GM12878 (cell line): ENCODE measurements at regions not wholly inside any gene's neighbourhood (a gene's known extent, or its start where the extent isn't known, plus 50 kb on each side); places are given as distances from the start of the nearest gene placed in this dataset.

Experiments
- ATAC-seq: fragments of 200-7000 bp; cut with Tn5 transposase; 3 replicates; pipeline ENCODE4 v1.9.1; 2020; ENCODE audit warnings: mild to moderate bottlenecking, moderate library complexity
- BruUV-seq: library from RNA; stranded (reverse); fragments of 400-500 nt; replicated peaks from 2 replicates; lab custom pipeline; 2021; lab: Mats Ljungman, UMichigan
- CTCF ChIA-PET: fragments of 300-600 bp; sonication (Branson Sonifier 250); formaldehyde crosslinking; extraction: SDS; loops from one replicate; lab custom pipeline; 2021; ENCODE audit warnings: inconsistent platforms; lab: Yijun Ruan, JAX
- POLR2A ChIA-PET: fragments of 350-600 bp; formaldehyde crosslinking; extraction: SDS; loops from one replicate; lab custom pipeline; 2021; ENCODE audit warnings: inconsistent platforms; lab: Charles Lee
- RAD21 ChIA-PET: fragments of 300-600 bp; sonication (Branson Sonifier 250); formaldehyde crosslinking; loops from one replicate; lab custom pipeline; 2023; ENCODE audit warnings: antibody characterized with exemption; ENCODE audit not compliant: unreplicated experiment; lab: Charles Lee
- SMC1A ChIA-PET: fragments of 300-600 bp; sonication (Branson Sonifier 250); formaldehyde crosslinking; loops from one replicate; lab custom pipeline; 2023; ENCODE audit not compliant: unreplicated experiment, uncharacterized antibody; lab: Charles Lee
- DNase-seq: peaks from one replicate; pipeline ENCODE4 v3.0.0-alpha.2; 2011; ENCODE audit warnings: low read depth, low spot score
- FAIRE-seq: peaks from 3 replicates; lab custom pipeline; 2011; peaks lifted over from hg19 to GRCh38; lab: Jason Lieb, UNC
- H2AFZ ChIP-seq: 2 replicates; pipeline ENCODE4 v1.6.0; 2011; ENCODE audit warnings: low read depth, low read length, control low read depth; ENCODE audit not compliant: control insufficient read depth
- H3K27ac ChIP-seq: 2 replicates; pipeline ENCODE4 v1.5.1; 2011; ENCODE audit warnings: control low read depth; ENCODE audit not compliant: control insufficient read depth, insufficient read depth
- H3K27me3 ChIP-seq, 2 experiments: replicated peaks in 1 of 2; 2 replicates each; pipeline versions ENCODE4 v1.6.0 to v1.6.1; 2011; ENCODE audit warnings: low read length in 1 of 2; ENCODE audit not compliant: control insufficient read depth in 2 of 2, insufficient read depth in 2 of 2
- H3K36me3 ChIP-seq, 2 experiments: 2 replicates each; pipeline ENCODE4 v1.5.1; 2011; ENCODE audit warnings: low read length in 1 of 2; ENCODE audit not compliant: control insufficient read depth in 2 of 2, insufficient read depth in 2 of 2
- H3K4me1 ChIP-seq: 2 replicates; pipeline ENCODE4 v1.6.1; 2011; ENCODE audit warnings: mild to moderate bottlenecking, low read length, moderate library complexity, mixed read lengths; ENCODE audit not compliant: control insufficient read depth, insufficient read depth
- H3K4me2 ChIP-seq: 2 replicates; pipeline ENCODE4 v1.6.0; 2011; ENCODE audit warnings: control low read depth; ENCODE audit not compliant: control insufficient read depth, insufficient read depth
- H3K4me3 ChIP-seq: fragments of 200-600 bp; sonication (generic); 2 replicates; pipeline ENCODE4 v1.5.1; 2016
- H3K79me2 ChIP-seq: 2 replicates; pipeline ENCODE4 v1.6.0; 2011; ENCODE audit warnings: low read length; ENCODE audit not compliant: control insufficient read depth, insufficient read depth
- H3K9ac ChIP-seq: 2 replicates; pipeline ENCODE4 v1.8.0; 2011; ENCODE audit warnings: low read length, control low read depth, mixed read lengths; ENCODE audit not compliant: control insufficient read depth, insufficient read depth
- H3K9me3 ChIP-seq: replicated peaks from 3 replicates; pipeline ENCODE4 v1.5.1; 2011; ENCODE audit warnings: mild to moderate bottlenecking, low read length; ENCODE audit not compliant: control insufficient read depth, insufficient read depth
- H4K20me1 ChIP-seq: 2 replicates; pipeline ENCODE4 v1.6.0; 2011; ENCODE audit not compliant: control insufficient read depth, insufficient read depth
- CBX3 ChIP-seq: fragments of 200-600 bp; sonication (generic); IDR thresholded peaks from 2 replicates; pipeline ENCODE4 v1.6.1; 2016; ENCODE audit warnings: low read depth, borderline replicate concordance
- POLR2AphosphoS5 ChIP-seq: IDR thresholded peaks from 2 replicates; pipeline ENCODE4 v1.6.1; 2011; ENCODE audit warnings: mild to moderate bottlenecking, low read length, inconsistent platforms
- POU2F2 ChIP-seq: IDR thresholded peaks from 3 replicates; pipeline ENCODE4 v1.6.1; 2011; ENCODE audit warnings: low read depth, mild to moderate bottlenecking, low read length, borderline replicate concordance
- TARDBP ChIP-seq: IDR thresholded peaks from 2 replicates; pipeline ENCODE4 v1.6.1; 2016; ENCODE audit warnings: borderline replicate concordance
- WGBS: methylation state at CpG from one replicate; pipeline ENCODE4 v1.1.6; 2016; ENCODE audit warnings: low lambda C conversion rate; ENCODE audit not compliant: insufficient replicate concordance, insufficient coverage; ENCODE audit errors: missing lambda C conversion rate; 5-methylcytosine and 5-hydroxymethylcytosine counted together
- in situ Hi-C: fragments of 300-500 bp; cut with MboI; formaldehyde crosslinking; loops from 9 replicates; pipeline ENCODE4 v1.14.3; 2018; ENCODE audit warnings: mixed read lengths
- intact Hi-C: fragments of 100-400 bp; cut with micrococcal nuclease; formaldehyde crosslinking; loops from one replicate; pipeline ENCODE4 v1.14.2; 2022; ENCODE audit not compliant: unreplicated experiment
- TF ChIP-seq, protein P1 (sequence below): IDR thresholded peaks from 2 replicates; pipeline ENCODE4 v1.6.1; 2012; ENCODE audit warnings: low read depth, low read length, improper control_type of control experiment
- TF ChIP-seq, protein P2 (sequence below): IDR thresholded peaks from 2 replicates; pipeline ENCODE4 v1.6.1; 2012; ENCODE audit warnings: mild to moderate bottlenecking, low read depth, low read length

DNA sequence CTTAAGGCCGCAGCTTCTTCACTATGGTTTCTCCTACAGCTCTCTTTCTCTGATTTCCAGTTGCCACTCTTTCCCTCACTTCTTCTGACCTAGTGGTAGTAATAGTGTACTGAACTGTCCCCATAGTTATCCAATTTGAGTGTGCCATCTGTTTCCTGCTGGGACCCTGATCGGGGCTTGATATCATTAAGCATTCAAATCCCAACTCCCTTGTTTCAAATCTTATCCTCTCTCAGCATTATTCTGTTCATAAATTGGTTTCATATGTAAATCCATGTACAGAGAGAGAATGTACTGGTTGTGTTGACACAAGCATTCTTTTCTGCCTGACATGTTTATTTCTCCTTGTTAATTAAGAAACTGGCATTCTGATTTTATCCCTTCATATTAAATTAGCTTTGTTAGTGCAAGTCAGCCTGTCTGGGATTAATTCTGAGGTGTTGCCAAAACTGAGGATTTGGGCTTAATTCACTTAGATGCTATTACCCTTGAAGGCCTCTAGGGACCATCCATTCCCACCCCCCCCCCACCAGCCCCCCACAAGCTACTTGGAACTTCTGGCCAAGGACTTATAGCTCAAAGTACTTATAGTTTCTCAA is 84.6 kb upstream of the PROKR2 start:
- 12% methylated on average over 2 of the region's 2 CpGs for WGBS
- SMC1A ChIA-PET: interaction anchor here (0.6 to 3.0 kb wide), 5 partner anchors 10 to 443 kb away, joined by 3 to 10 read pairs (median 3); no protein-coding TSS in a partner anchor
- H2AFZ ChIP-seq: no peak overlapping the region
- no peaks in the 10 kb centered on the region for H3K4me1 ChIP-seq
- H3K4me3 ChIP-seq: no peak overlapping the region
- DNase-seq (no peak), ATAC-seq (no peak), FAIRE-seq (no peak)
- BruUV-seq: no TSS peak
- H3K4me2 ChIP-seq: no peak overlapping the region
- in situ Hi-C loops (no loop called here), intact Hi-C loops (no loop called here)
- H3K79me2 ChIP-seq: no peaks in the 10 kb centered on the region
- H3K27ac ChIP-seq: no peak overlapping the region
- TF ChIP-seq POU2F2 (no peak), CBX3 (no peak), POLR2AphosphoS5 (no peak)
- TF ChIP-seq, protein P1, sequence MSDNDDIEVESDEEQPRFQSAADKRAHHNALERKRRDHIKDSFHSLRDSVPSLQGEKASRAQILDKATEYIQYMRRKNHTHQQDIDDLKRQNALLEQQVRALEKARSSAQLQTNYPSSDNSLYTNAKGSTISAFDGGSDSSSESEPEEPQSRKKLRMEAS: no peak
- TF ChIP-seq, all 136 proteins: peak for 0
- POLR2A ChIA-PET: no interaction called here
- Histone ChIP-seq H3K27me3 (no peaks in the 10 kb centered on the region), H3K36me3 (no peaks in the 10 kb centered on the region), H3K9ac (no peak overlapping the region), H3K9me3 (no peaks in the 10 kb centered on the region; the same call in 2 of the 3 replicates), H4K20me1 (no peaks in the 10 kb centered on the region)
- RAD21 ChIA-PET: no interaction called here
- CTCF ChIA-PET: interaction anchor here (1.3 to 4.4 kb wide), 4 partner anchors 9 to 222 kb away, joined by 3 to 44 read pairs (median 6); no protein-coding TSS in a partner anchor

DNA sequence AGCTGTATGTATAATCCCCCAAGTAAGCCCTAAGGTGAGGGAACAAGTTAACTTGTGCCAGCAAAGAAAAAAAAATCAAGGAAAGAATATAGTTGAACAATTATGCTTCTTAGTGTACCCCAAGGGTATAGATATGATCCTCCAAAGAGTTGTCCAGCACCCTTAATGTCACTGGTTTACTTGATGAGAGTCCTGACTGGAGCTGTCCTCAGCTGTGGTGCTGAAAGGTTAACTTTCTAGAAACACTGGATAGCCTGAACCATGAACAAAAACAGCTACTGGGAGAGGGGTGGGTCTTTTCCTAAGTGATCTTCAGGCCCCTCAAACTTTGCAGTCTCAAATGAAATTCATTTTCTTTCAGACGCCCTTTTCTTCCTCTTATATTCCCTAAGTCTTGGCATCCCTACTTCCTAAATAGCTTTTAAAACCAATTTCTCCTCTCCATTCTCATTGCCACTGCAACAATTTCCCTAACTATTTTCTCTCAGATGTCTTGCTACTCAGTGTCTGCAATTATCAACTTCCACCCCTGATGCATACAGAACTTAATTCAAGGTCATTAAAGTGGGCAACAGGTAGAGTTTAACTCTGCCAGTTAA is 83.5 kb upstream of the PROKR2 start:
- H3K9ac ChIP-seq: no peak overlapping the region
- ChIA-PET POLR2A (no interaction called here), CTCF (interaction anchor here (1.6 to 4.4 kb wide), 2 partner anchors 10 to 47 kb away, joined by 6 to 44 read pairs; no protein-coding TSS in a partner anchor), SMC1A (interaction anchor here (0.7 to 3.0 kb wide), 5 partner anchors 10 to 615 kb away, joined by 3 to 10 read pairs (median 4); no protein-coding TSS in a partner anchor), RAD21 (no interaction called here)
- ATAC-seq (no peak), DNase-seq (no peak), FAIRE-seq (no peak)
- H4K20me1 ChIP-seq: no peaks in the 10 kb centered on the region
- 0% methylated on average over 1 of the region's 1 CpG for WGBS
- no peaks in the 10 kb centered on the region for H3K79me2 ChIP-seq
- no peak overlapping the region for H3K4me3 ChIP-seq
- H3K27ac ChIP-seq: no peak overlapping the region
- no peaks in the 10 kb centered on the region for H3K27me3 ChIP-seq
- no peak overlapping the region for H2AFZ ChIP-seq
- H3K4me1 ChIP-seq: no peaks in the 10 kb centered on the region
- no TSS peak for BruUV-seq
- H3K4me2 ChIP-seq: no peak overlapping the region
- in situ Hi-C loops (no loop called here), intact Hi-C loops (no loop called here)
- H3K9me3 ChIP-seq: no peaks in the 10 kb centered on the region; the same call in 2 of the 3 replicates
- TF ChIP-seq, protein P2, sequence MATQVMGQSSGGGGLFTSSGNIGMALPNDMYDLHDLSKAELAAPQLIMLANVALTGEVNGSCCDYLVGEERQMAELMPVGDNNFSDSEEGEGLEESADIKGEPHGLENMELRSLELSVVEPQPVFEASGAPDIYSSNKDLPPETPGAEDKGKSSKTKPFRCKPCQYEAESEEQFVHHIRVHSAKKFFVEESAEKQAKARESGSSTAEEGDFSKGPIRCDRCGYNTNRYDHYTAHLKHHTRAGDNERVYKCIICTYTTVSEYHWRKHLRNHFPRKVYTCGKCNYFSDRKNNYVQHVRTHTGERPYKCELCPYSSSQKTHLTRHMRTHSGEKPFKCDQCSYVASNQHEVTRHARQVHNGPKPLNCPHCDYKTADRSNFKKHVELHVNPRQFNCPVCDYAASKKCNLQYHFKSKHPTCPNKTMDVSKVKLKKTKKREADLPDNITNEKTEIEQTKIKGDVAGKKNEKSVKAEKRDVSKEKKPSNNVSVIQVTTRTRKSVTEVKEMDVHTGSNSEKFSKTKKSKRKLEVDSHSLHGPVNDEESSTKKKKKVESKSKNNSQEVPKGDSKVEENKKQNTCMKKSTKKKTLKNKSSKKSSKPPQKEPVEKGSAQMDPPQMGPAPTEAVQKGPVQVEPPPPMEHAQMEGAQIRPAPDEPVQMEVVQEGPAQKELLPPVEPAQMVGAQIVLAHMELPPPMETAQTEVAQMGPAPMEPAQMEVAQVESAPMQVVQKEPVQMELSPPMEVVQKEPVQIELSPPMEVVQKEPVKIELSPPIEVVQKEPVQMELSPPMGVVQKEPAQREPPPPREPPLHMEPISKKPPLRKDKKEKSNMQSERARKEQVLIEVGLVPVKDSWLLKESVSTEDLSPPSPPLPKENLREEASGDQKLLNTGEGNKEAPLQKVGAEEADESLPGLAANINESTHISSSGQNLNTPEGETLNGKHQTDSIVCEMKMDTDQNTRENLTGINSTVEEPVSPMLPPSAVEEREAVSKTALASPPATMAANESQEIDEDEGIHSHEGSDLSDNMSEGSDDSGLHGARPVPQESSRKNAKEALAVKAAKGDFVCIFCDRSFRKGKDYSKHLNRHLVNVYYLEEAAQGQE: peak; percentile 91
- no peak for TF ChIP-seq TARDBP
- H3K36me3 ChIP-seq: no peaks in the 10 kb centered on the region
